ENCODE measurements at regions not wholly inside any gene's neighbourhood (a gene's known extent, or its start where the extent isn't known, plus 50 kb on each side); places are given as distances from the start of the nearest gene placed in this dataset.

DNA sequence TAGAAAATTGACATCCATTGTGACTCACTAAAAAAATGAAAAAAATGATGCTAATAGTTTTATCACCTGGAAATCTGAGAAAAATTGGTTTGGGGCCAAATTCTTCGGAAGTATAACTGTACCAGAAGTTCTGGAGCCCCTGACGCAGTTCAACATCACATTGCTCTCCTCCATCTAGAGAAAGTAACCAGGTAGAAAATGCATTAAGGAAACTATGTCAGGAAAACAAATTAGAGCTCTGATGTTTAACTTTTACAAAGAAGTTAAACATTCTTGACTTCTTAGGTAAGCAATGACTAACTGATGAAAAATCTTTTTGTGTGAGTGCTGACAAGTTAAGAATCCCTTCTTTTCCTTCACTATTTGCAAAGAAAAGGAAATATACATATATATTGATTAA is 61.1 kb upstream of the TMEM196 start:
- no peak for DNase-seq

DNA sequence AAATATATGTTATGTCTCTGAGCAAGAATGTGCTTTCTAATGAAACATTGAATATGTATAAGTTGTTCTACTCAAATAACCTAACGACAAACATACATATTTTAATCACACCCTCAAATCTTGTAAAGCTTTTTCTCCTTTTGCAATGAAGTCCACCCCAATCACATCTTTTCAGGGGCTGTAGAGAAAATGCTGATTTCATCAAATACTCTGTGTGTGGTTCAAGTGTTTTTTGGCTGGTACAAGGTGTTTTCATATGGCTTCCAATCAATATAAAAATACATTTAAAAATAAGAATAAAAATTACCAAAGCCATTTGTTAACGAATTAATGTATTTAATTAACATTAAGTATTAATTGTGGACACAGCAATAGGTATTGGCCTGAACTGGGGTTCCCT is 57.2 kb upstream of the TMEM196 start:
- no peak for DNase-seq

Data from right hindlimb (tissue), 1 donor.